ENCODE measurements at regions not wholly inside any gene's neighbourhood (a gene's known extent, or its start where the extent isn't known, plus 50 kb on each side); places are given as distances from the start of the nearest gene placed in this dataset.

GRCh38 chr7:379456-380138 is 89.6 kb downstream of the FOXL3 start:
- Histone ChIP-seq H2BK12ac (ENCODE audit: insufficient read length, low read depth, low read length) (no peak overlapping the region), H2BK15ac (ENCODE audit: low read depth, low read length) (no peak overlapping the region), H4K20me1 (ENCODE audit: control insufficient read depth, insufficient read depth, insufficient read length) (no peaks in the 10 kb centered on the region), H3K9ac (ENCODE audit: extremely low read depth, insufficient read length, low read length) (no peak overlapping the region), H2AK5ac (ENCODE audit: insufficient read length, low read length) (no peak overlapping the region), H4K91ac (ENCODE audit: insufficient read length, low read depth, low read length) (no peak overlapping the region), H3T11ph (ENCODE audit: low read length) (no peak overlapping the region), H3K27me3 (ENCODE audit: insufficient read depth, low read length) (no peaks in the 10 kb centered on the region), H3K79me2 (ENCODE audit: insufficient read depth, low read length) (no peaks in the 10 kb centered on the region), H2AFZ (ENCODE audit: low read length) (no peak overlapping the region), H2BK5ac (ENCODE audit: insufficient read length, low read length) (no peak overlapping the region), H3K4me2 (ENCODE audit: insufficient read depth, insufficient read length, low read length) (peak overlapping the region; percentile 55), H3K23ac (ENCODE audit: insufficient read length, low read depth, low read length) (no peak overlapping the region), H3K79me1 (ENCODE audit: insufficient read depth, low read depth, low read length, poor library complexity, severe bottlenecking) (no peaks in the 10 kb centered on the region), H3K27ac (ENCODE audit: insufficient read length, low read depth, low read length) (no peak overlapping the region), H3K56ac (ENCODE audit: insufficient read length, low read depth, low read length) (no peak overlapping the region), H4K5ac (ENCODE audit: insufficient read length, low read depth, low read length) (no peak overlapping the region), H2BK20ac (ENCODE audit: low read depth, low read length, poor library complexity, severe bottlenecking) (no peak overlapping the region), H3K14ac (ENCODE audit: insufficient read depth, low read length) (peak overlapping the region; percentile 42; the same call in 1 of the 2 replicates), H3K4ac (ENCODE audit: low read depth, low read length) (no peak overlapping the region), H3K18ac (ENCODE audit: insufficient read length, low read depth, low read length) (no peak overlapping the region), H3K9me3 (ENCODE audit: control insufficient read depth, low read depth, low read length) (peaks cover 8% of the 10 kb centered on the region), H3K4me1 (ENCODE audit: insufficient read depth, low read length) (no peaks in the 10 kb centered on the region), H4K8ac (replicated peaks; ENCODE audit: insufficient read length, low read depth, low read length) (no peak overlapping the region), H2BK120ac (ENCODE audit: low read depth, low read length, poor library complexity, severe bottlenecking) (no peak overlapping the region), H3K23me2 (ENCODE audit: insufficient read length, low read depth, low read length, poor library complexity, severe bottlenecking) (peaks cover 5% of the 10 kb centered on the region)
- Mint-ChIP-seq H3K9me3 (peaks cover 12 to 13% of the 10 kb centered on the region in 2 experiments), H3K4me3 (peak overlapping the region; percentile 55 to 72), H3K4me1 (peaks cover 4 to 6% of the 10 kb centered on the region in 2 experiments; a peak in 3 of 4 replicates), H3K27ac (no peak overlapping the region), H3K36me3 (ENCODE audit: insufficient read depth in 1 of 3, low read depth in 3 of 3) (peaks cover 3 to 15% (median 10%) of the 10 kb centered on the region in 3 experiments; a peak in 5 of 7 replicates), H3K27me3 (ENCODE audit: low read depth) (peaks cover 50% of the 10 kb centered on the region)
- peak; percentile 75 for DNase-seq
- TF ChIP-seq CTCF (conservative IDR thresholded peaks at IDR 0.05) = no peak
- WGBS (ENCODE audit: extremely low coverage, insufficient read length, low lambda C conversion rate) = no CpG with 5 or more reads among the region's 45 CpGs
